ENCODE measurements at regions not wholly inside any gene's neighbourhood (a gene's known extent, or its start where the extent isn't known, plus 50 kb on each side); places are given as distances from the start of the nearest gene placed in this dataset.
"Not testable (repeated sequence)": the region's sequence is repeated elsewhere in the genome, so short reads cannot be mapped to it uniquely, and the experiment has no call there.

- TF ChIP-seq ZNF384 (IDR thresholded peaks at IDR 0.05; ENCODE audit: borderline replicate concordance, low read depth, low read length) (no peak), HSF1 (IDR thresholded peaks at IDR 0.05; ENCODE audit: low read depth, low read length) (no peak)
These were observed 94.9 kb upstream of the CHD2 start (continued) for GRCh38 chr15:92805080-92805690.

- ATAC-seq; DNase-seq (ENCODE audit: low read depth, low spot score); H3K27me3 ChIP-seq (replicated peaks in 1 of 2; ENCODE audit: control insufficient read depth in 2 of 2, insufficient read depth in 2 of 2, low read length in 1 of 2); H3K4me2 ChIP-seq (ENCODE audit: control insufficient read depth, insufficient read depth); H3K4me3 ChIP-seq; H4K20me1 ChIP-seq (ENCODE audit: control insufficient read depth, insufficient read depth); H3K9me3 ChIP-seq (replicated peaks; ENCODE audit: control insufficient read depth, insufficient read depth, low read length); H3K9ac ChIP-seq (ENCODE audit: control insufficient read depth, insufficient read depth, low read length); H3K27ac ChIP-seq (ENCODE audit: control insufficient read depth, insufficient read depth); intact Hi-C loops (cut with micrococcal nuclease; ENCODE audit: unreplicated experiment); BruUV-seq (replicated peaks); H3K36me3 ChIP-seq (ENCODE audit: control insufficient read depth in 2 of 2, insufficient read depth in 2 of 2, low read length in 1 of 2); FAIRE-seq; H2AFZ ChIP-seq (ENCODE audit: control insufficient read depth, low read depth, low read length): not testable (repeated sequence)
- CTCF ChIA-PET: interaction anchor here (1.1 to 3.0 kb wide), 8 partner anchors 10 to 115 kb away, joined by 3 to 19 read pairs (median 7); partner anchors contain the start of gene CHD2
- in situ Hi-C loops (cut with MboI): loop anchor here (5.0 kb wide), 1 partner anchor 106 kb away; no protein-coding TSS in a partner anchor
- POLR2A ChIA-PET: interaction anchor here (0.6 to 1.7 kb wide), 6 partner anchors 15 to 1781 kb away, joined by 3 to 8 read pairs (median 5); no protein-coding TSS in a partner anchor
- WGBS (ENCODE audit: insufficient coverage, insufficient replicate concordance, low lambda C conversion rate, missing lambda C conversion rate): 86% methylated on average over 11 of the region's 11 CpGs
- Histone ChIP-seq H3K79me2 (ENCODE audit: control insufficient read depth, insufficient read depth, low read length) (peaks cover 25% of the 10 kb centered on the region), H3K4me1 (ENCODE audit: control insufficient read depth, insufficient read depth, low read length) (peaks cover 13% of the 10 kb centered on the region)
- SMC1A ChIA-PET (ENCODE audit: uncharacterized antibody, unreplicated experiment): interaction anchor here (0.9 to 3.1 kb wide), 11 partner anchors 10 to 115 kb away, joined by 3 to 17 read pairs (median 3); no protein-coding TSS in a partner anchor
- RAD21 ChIA-PET (ENCODE audit: unreplicated experiment): interaction anchor here (0.9 to 3.3 kb wide), 7 partner anchors 9 to 115 kb away, joined by 3 to 17 read pairs (median 4); no protein-coding TSS in a partner anchor
These were observed 94.0 kb upstream of the CHD2 start for GRCh38 chr15:92806171-92806570.
